Adrenal gland (tissue), 5 donors: ENCODE measurements at regions not wholly inside any gene's neighbourhood (a gene's known extent, or its start where the extent isn't known, plus 50 kb on each side); places are given as distances from the start of the nearest gene placed in this dataset.

ENCODE experiments used
- POLR2A ChIP-seq, 2 donors: fragments of 450-650 bp; IDR thresholded peaks; one replicate each; pipeline ENCODE4 v1.6.1; 2017; ENCODE audit warnings: antibody characterized with exemption in 2 of 2, mild to moderate bottlenecking in 2 of 2, moderate library complexity in 1 of 2
- TF ChIP-seq, protein P1 (sequence below), 6 experiments: fragments of 450-650 bp in 4 of 6; fragments of 200-600 bp in 2 of 6; sonication (generic) in 1 of 6; IDR thresholded peaks; 1 replicate in 5 of 6; 2 replicates in 1 of 6; pipeline versions ENCODE4 v1.5.1 to v1.8.0; 2016 to 2021; ENCODE audit warnings: antibody characterized with exemption in 6 of 6, mild to moderate bottlenecking in 2 of 6, moderate library complexity in 1 of 6
- donor health status: DM: no; HTN: no; CAD: no.

DNA sequence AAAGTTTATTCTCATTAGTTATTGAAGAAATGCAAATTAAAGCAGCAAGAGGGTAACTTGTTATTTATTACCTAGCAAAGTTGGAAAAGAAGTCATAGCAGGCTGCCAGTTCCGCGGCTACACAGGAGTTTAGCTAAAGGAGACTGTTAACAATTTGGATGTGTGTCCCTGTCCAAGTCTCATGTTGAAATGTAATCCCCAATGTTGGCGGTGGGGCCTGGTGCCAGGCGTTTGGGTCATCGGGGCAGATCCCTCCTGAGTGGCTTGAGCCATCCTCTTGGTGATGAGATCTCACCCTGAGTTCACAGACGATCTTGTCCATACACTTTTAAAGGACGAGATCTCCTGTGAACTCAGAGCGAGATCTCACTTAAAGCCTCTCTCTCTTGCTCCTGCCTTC, 608.3 kb downstream of the SH2D4B start:
- TF ChIP-seq, protein P1, sequence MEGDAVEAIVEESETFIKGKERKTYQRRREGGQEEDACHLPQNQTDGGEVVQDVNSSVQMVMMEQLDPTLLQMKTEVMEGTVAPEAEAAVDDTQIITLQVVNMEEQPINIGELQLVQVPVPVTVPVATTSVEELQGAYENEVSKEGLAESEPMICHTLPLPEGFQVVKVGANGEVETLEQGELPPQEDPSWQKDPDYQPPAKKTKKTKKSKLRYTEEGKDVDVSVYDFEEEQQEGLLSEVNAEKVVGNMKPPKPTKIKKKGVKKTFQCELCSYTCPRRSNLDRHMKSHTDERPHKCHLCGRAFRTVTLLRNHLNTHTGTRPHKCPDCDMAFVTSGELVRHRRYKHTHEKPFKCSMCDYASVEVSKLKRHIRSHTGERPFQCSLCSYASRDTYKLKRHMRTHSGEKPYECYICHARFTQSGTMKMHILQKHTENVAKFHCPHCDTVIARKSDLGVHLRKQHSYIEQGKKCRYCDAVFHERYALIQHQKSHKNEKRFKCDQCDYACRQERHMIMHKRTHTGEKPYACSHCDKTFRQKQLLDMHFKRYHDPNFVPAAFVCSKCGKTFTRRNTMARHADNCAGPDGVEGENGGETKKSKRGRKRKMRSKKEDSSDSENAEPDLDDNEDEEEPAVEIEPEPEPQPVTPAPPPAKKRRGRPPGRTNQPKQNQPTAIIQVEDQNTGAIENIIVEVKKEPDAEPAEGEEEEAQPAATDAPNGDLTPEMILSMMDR (IDR thresholded peaks at IDR 0.05), result no peak
- no peak for TF ChIP-seq POLR2A (IDR thresholded peaks at IDR 0.05)
